ENCODE measurements at regions not wholly inside any gene's neighbourhood (a gene's known extent, or its start where the extent isn't known, plus 50 kb on each side); places are given as distances from the start of the nearest gene placed in this dataset.

GRCh38 chr6:101326411-101326810, 67.1 kb upstream of the GRIK2 start:
- Mint-ChIP-seq H3K4me1 (peaks cover 8% of the 10 kb centered on the region), H3K27me3 (ENCODE audit: low read depth) (no peaks in the 10 kb centered on the region), H3K4me3 (no peak overlapping the region), H3K36me3 (no peaks in the 10 kb centered on the region), H3K27ac (no peak overlapping the region), H3K9me3 (no peaks in the 10 kb centered on the region)
- ChIA-PET POLR2A (no interaction called here), CTCF (no interaction called here)
- ATAC-seq (no peak), DNase-seq (ENCODE audit: low spot score) (no peak)
- TF ChIP-seq ZNF423 (CRISPR knock-in tag; IDR thresholded peaks at IDR 0.05), result no peak
- no peak for TF ChIP-seq OVOL2 (CRISPR knock-in tag; IDR thresholded peaks at IDR 0.05; ENCODE audit: borderline replicate concordance)
- TF ChIP-seq ATF2 (CRISPR knock-in tag; IDR thresholded peaks at IDR 0.05; ENCODE audit: borderline replicate concordance, low read depth), result no peak
- no peak for TF ChIP-seq JUN (CRISPR knock-in tag; IDR thresholded peaks at IDR 0.05)
- no peak for TF ChIP-seq NR2C2 (CRISPR knock-in tag; IDR thresholded peaks at IDR 0.05)

- CTCF ChIA-PET, result no interaction called here
- no peak for DNase-seq (ENCODE audit: low spot score)
- Mint-ChIP-seq H3K9me3 (peaks cover 3% of the 10 kb centered on the region; the same call in 1 of the 2 replicates), H3K36me3 (no peaks in the 10 kb centered on the region), H3K27me3 (ENCODE audit: low read depth) (no peaks in the 10 kb centered on the region), H3K4me1 (peaks cover 5% of the 10 kb centered on the region), H3K27ac (no peak overlapping the region), H3K4me3 (no peak overlapping the region)
- POLR2A ChIA-PET, result no interaction called here
- no peak for ATAC-seq
- TF ChIP-seq GTF2I (CRISPR knock-in tag; conservative IDR thresholded peaks at IDR 0.05) (no peak), TEAD4 (CRISPR knock-in tag; IDR thresholded peaks at IDR 0.05) (no peak), ZNF232 (CRISPR knock-in tag; IDR thresholded peaks at IDR 0.05) (no peak), TP53 (CRISPR knock-in tag; IDR thresholded peaks at IDR 0.05) (no peak), ZNF121 (CRISPR knock-in tag; IDR thresholded peaks at IDR 0.05) (no peak), ZNF281 (CRISPR knock-in tag; IDR thresholded peaks at IDR 0.05) (no peak), HMGXB4 (CRISPR knock-in tag; IDR thresholded peaks at IDR 0.05) (no peak), SP1 (CRISPR knock-in tag; conservative IDR thresholded peaks at IDR 0.05) (no peak), ZNF396 (CRISPR knock-in tag; IDR thresholded peaks at IDR 0.05; ENCODE audit: borderline replicate concordance) (no peak), ERG (CRISPR knock-in tag; IDR thresholded peaks at IDR 0.05) (no peak), ZBTB43 (CRISPR knock-in tag; IDR thresholded peaks at IDR 0.05) (no peak), E2F4 (CRISPR knock-in tag; IDR thresholded peaks at IDR 0.05; ENCODE audit: borderline replicate concordance, low read depth) (no peak), E2F1 (CRISPR knock-in tag; IDR thresholded peaks at IDR 0.05) (no peak), ATF2 (CRISPR knock-in tag; IDR thresholded peaks at IDR 0.05; ENCODE audit: borderline replicate concordance, low read depth) (no peak), ETV6 (CRISPR knock-in tag; IDR thresholded peaks at IDR 0.05) (no peak), JUN (CRISPR knock-in tag; IDR thresholded peaks at IDR 0.05) (no peak), NR1H2 (CRISPR knock-in tag; IDR thresholded peaks at IDR 0.05) (no peak), ATF3 (CRISPR knock-in tag; conservative IDR thresholded peaks at IDR 0.05) (no peak)
Measured at GRCh38 chr6:101341926-101342325, 51.6 kb upstream of the GRIK2 start.

All from WTC11 (cell line).